ENCODE measurements at regions not wholly inside any gene's neighbourhood (a gene's known extent, or its start where the extent isn't known, plus 50 kb on each side); places are given as distances from the start of the nearest gene placed in this dataset.

DNA sequence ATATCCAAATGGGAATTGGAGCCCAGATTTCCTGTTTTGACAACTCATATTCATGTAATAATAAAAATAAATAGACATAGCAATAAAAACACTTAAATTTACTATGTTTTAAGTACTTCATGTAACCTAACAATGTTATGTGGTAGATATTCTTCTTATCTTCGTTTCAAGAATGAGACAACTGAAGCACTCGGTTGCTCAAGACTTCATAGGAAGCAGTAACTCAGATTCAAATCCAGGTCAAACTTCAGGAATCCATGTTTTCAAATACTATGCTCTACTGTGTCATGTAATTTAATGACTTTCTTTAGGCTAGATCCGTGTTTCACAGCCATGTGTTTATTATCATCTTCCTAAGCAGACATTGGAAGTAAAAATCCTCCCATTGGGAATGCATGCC lies 492.2 kb downstream of the CNTN3 start:
- no peak for DNase-seq (ENCODE audit: low read depth)
- TF ChIP-seq, protein P1, sequence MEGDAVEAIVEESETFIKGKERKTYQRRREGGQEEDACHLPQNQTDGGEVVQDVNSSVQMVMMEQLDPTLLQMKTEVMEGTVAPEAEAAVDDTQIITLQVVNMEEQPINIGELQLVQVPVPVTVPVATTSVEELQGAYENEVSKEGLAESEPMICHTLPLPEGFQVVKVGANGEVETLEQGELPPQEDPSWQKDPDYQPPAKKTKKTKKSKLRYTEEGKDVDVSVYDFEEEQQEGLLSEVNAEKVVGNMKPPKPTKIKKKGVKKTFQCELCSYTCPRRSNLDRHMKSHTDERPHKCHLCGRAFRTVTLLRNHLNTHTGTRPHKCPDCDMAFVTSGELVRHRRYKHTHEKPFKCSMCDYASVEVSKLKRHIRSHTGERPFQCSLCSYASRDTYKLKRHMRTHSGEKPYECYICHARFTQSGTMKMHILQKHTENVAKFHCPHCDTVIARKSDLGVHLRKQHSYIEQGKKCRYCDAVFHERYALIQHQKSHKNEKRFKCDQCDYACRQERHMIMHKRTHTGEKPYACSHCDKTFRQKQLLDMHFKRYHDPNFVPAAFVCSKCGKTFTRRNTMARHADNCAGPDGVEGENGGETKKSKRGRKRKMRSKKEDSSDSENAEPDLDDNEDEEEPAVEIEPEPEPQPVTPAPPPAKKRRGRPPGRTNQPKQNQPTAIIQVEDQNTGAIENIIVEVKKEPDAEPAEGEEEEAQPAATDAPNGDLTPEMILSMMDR (IDR thresholded peaks at IDR 0.05; ENCODE audit: insufficient read depth, low read depth, low read length, missing control alignments): no peak
- H3K4me3 ChIP-seq (ENCODE audit: low read depth, low read length): no peak overlapping the region

DNA sequence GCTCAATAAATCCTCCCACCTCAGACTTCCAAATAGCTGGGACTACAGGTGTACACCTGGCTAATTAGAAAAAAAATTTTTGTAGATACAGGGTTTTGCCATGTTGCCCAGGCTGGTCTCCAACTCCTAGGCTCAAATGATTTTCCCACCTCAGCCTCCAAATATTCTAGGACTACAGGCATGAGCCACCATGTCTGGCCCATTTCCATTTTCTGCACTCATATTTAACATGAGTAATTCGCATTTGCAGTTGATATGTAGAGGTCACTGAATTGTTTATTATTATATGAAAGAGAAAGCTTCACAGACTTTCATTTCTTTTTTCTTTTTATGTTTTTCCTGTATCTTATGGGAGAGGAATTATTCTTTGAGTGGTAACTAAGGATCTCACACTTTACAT lies 492.7 kb downstream of the CNTN3 start:
- no peak for DNase-seq (ENCODE audit: low read depth)
- TF ChIP-seq, protein P1 (IDR thresholded peaks at IDR 0.05; ENCODE audit: insufficient read depth, low read depth, low read length, missing control alignments): no peak
- no peak overlapping the region for H3K4me3 ChIP-seq (ENCODE audit: low read depth, low read length)

DNA sequence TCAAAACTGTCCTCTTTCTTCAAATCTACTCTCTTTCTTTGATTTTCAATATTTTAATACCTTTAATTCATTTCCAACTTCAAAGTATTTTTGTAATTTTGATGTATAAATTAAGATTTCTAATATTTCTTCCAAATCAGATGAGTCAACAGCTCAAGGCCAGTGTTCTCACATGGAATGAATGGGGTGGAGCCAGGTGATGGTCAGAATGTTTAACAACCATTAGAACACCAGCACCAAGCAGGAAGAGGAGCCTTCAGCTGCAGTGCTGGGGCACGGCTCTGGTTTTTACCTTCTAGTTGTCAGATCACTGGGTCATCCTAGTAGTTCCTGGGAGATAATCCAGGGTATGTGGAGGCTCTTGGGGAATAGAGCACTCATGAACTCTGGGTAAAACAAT lies 494.5 kb upstream of the PDZRN3 start:
- no peak overlapping the region for H3K4me3 ChIP-seq (ENCODE audit: low read depth, low read length)
- TF ChIP-seq, protein P1 (IDR thresholded peaks at IDR 0.05; ENCODE audit: insufficient read depth, low read depth, low read length, missing control alignments): no peak
- DNase-seq (ENCODE audit: low read depth): no peak

DNA sequence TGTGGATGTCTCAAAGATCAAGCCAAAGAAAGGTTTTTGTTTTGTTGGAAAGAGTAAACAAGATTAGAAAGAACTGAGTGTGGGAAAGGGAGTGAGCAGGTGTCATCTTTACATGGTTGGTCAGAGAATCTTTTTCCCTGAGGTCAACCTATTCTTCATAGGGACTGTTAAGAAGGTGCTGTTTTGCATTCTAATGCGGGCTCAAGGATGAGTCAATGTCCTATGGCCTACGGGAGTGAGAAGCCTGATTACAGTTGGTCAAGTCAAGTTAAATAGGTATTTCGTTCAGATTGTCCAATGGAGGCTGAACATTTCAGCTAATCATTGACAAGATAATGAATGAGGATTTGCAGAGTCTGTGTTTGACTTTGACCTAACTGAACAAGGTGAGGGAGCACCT lies 491.2 kb upstream of the PDZRN3 start:
- DNase-seq (ENCODE audit: low read depth): no peak
- no peak overlapping the region for H3K4me3 ChIP-seq (ENCODE audit: low read depth, low read length)
- TF ChIP-seq, protein P1 (IDR thresholded peaks at IDR 0.05; ENCODE audit: insufficient read depth, low read depth, low read length, missing control alignments): no peak

DNA sequence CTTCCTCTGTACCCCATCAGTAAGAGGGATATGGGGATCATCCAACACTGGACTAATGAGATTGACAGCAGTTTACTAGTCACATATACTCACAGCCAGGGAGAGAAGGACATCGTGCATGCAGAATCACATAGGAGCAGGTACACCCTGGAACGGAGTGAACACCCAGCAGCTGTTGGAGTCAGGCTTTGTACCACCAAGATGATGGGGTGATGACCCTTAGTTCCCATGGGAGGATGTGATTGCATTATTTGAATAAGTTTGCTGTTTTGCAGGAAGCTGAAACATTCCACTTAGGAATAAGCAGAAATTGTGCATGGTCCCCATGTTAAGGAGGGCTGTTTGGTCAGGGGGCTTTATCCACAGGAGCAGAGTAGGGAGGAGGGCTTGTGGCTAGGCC lies 482.7 kb upstream of the PDZRN3 start:
- TF ChIP-seq, protein P1 (IDR thresholded peaks at IDR 0.05; ENCODE audit: insufficient read depth, low read depth, low read length, missing control alignments): no peak
- H3K4me3 ChIP-seq (ENCODE audit: low read depth, low read length): no peak overlapping the region
- no peak for DNase-seq (ENCODE audit: low read depth)

DNA sequence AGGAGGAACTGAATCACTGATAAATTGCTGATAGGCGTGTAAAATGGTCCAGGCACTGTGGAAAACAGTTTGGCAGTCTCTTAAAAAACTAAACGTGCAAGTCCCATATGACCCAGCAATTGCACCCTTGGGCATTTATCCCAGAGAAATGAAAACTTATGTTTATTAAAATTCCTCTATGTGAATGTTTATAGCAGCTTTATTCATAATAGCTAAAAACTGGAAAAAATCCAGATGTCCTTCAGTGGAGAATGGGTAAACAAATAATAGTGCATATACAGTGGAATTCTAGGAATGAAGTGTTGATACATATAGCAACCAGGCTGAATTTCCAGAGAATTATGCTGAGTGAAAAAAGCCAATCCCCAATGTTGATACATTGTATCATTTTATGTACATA lies 482.2 kb upstream of the PDZRN3 start:
- TF ChIP-seq, protein P1 (IDR thresholded peaks at IDR 0.05; ENCODE audit: insufficient read depth, low read depth, low read length, missing control alignments): no peak
- no peak overlapping the region for H3K4me3 ChIP-seq (ENCODE audit: low read depth, low read length)
- DNase-seq (ENCODE audit: low read depth): no peak

DNA sequence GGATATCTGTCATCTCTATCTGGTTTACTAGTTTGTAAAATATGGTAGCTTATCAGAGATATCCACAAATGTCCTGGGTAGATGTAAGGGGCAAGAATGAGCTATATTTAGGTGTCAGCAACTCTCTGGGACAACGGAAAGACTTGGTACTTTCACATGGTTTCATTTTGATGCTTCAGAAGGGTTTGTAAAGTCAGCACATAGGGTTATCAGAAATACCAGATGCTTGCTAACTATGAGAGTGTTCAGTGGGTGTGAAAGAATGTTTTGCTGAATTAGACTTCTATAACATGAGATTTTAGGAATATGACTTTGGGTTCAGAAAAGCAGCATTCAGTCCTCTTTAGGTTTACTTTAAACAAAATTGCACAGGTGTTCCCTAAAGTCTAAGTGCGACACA lies 466.5 kb upstream of the PDZRN3 start:
- TF ChIP-seq, protein P1 (IDR thresholded peaks at IDR 0.05; ENCODE audit: insufficient read depth, low read depth, low read length, missing control alignments): no peak
- no peak for DNase-seq (ENCODE audit: low read depth)
- no peak overlapping the region for H3K4me3 ChIP-seq (ENCODE audit: low read depth, low read length)
